Endothelial cell of umbilical vein (primary cell): ENCODE measurements at regions not wholly inside any gene's neighbourhood (a gene's known extent, or its start where the extent isn't known, plus 50 kb on each side); places are given as distances from the start of the nearest gene placed in this dataset.

Experiments used
- BruUV-seq: library from RNA; stranded (reverse); fragments of 400-500 nt; replicated peaks from 2 replicates; lab custom pipeline; 2021; lab: Mats Ljungman, UMichigan
- CTCF ChIA-PET: fragments of 300-600, 350-600 bp; sonication (Branson Sonifier 250); formaldehyde crosslinking; loops from one replicate; lab custom pipeline; 2021; ENCODE audit warnings: antibody characterized with exemption, inconsistent platforms; lab: Charles Lee
- POLR2A ChIA-PET: fragments of 300-600, 350-600 bp; sonication (Branson Sonifier 250); formaldehyde crosslinking; loops from one replicate; lab custom pipeline; 2021; ENCODE audit warnings: antibody characterized with exemption, inconsistent platforms; lab: Charles Lee
- DNase-seq: peaks from one replicate; pipeline ENCODE4 v3.0.0-alpha.2; 2011; ENCODE audit warnings: low read depth, low spot score
- FAIRE-seq: peaks from 2 replicates; lab custom pipeline; 2011; peaks lifted over from hg19 to GRCh38; lab: Jason Lieb, UNC
- H2AFZ ChIP-seq: 2 replicates; pipeline ENCODE4 v1.6.0; 2012; ENCODE audit warnings: low read depth, low read length, control low read depth, inconsistent platforms
- H3K27ac ChIP-seq: 2 replicates; pipeline ENCODE4 v1.5.1; 2011; ENCODE audit warnings: low read depth, mild to moderate bottlenecking, control low read depth, low read length, moderate library complexity; ENCODE audit not compliant: insufficient read depth
- H3K27me3 ChIP-seq, 2 experiments: 2 replicates each; pipeline versions ENCODE4 v1.6.0 to v1.6.1; 2011; ENCODE audit warnings: low read length in 2 of 2, mixed read lengths in 1 of 2; ENCODE audit not compliant: control insufficient read depth in 2 of 2, insufficient read depth in 2 of 2
- H3K36me3 ChIP-seq, 2 experiments: 2 replicates in 1 of 2; 3 replicates in 1 of 2; pipeline ENCODE4 v1.5.1; 2011; ENCODE audit warnings: low read length in 2 of 2, mild to moderate bottlenecking in 1 of 2, moderate library complexity in 1 of 2; ENCODE audit not compliant: control insufficient read depth in 2 of 2, insufficient read depth in 2 of 2; ENCODE audit errors: extremely low read depth in 1 of 2
- H3K4me1 ChIP-seq: 3 replicates; pipeline ENCODE4 v1.5.1; 2011; ENCODE audit warnings: mild to moderate bottlenecking, low read length; ENCODE audit not compliant: control insufficient read depth, insufficient read depth; ENCODE audit errors: extremely low read depth
- H3K4me2 ChIP-seq: 2 replicates; pipeline ENCODE4 v1.6.1; 2011; ENCODE audit warnings: low read length, control low read depth, mixed read lengths; ENCODE audit not compliant: insufficient read depth
- H3K4me3 ChIP-seq, 3 experiments: fragments of 200-600 bp in 1 of 3; sonication (generic), shearing (Covaris generic) in 1 of 3; replicated peaks in 1 of 3; 2 replicates each; pipeline ENCODE4 v1.5.1; 2011 to 2016; ENCODE audit warnings: control low read depth in 3 of 3, low read length in 3 of 3, mild to moderate bottlenecking in 2 of 3, inconsistent platforms in 1 of 3, low read depth in 1 of 3, moderate library complexity in 1 of 3; ENCODE audit not compliant: insufficient read depth in 1 of 3
- H3K79me2 ChIP-seq: 2 replicates; pipeline ENCODE4 v1.6.0; 2012; ENCODE audit warnings: low read length, inconsistent platforms; ENCODE audit not compliant: control insufficient read depth, insufficient read depth
- H3K9ac ChIP-seq: replicated peaks from 2 replicates; pipeline ENCODE3; 2011; ENCODE audit warnings: low read length, control low read depth; ENCODE audit not compliant: insufficient read depth; ENCODE audit errors: extremely low read depth
- H3K9me1 ChIP-seq: replicated peaks from 3 replicates; pipeline ENCODE4 v1.6.0; 2011; ENCODE audit warnings: mild to moderate bottlenecking, low read length; ENCODE audit not compliant: control insufficient read depth, insufficient read depth; ENCODE audit errors: extremely low read depth
- H3K9me3 ChIP-seq: replicated peaks from 2 replicates; pipeline ENCODE4 v1.5.1; 2012; ENCODE audit warnings: low read length, inconsistent platforms; ENCODE audit not compliant: control insufficient read depth, insufficient read depth
- H4K20me1 ChIP-seq: replicated peaks from 2 replicates; pipeline ENCODE3; 2011; ENCODE audit warnings: mild to moderate bottlenecking, low read length; ENCODE audit not compliant: control insufficient read depth, insufficient read depth; ENCODE audit errors: extremely low read depth
- CTCF ChIP-seq, 2 donors: IDR thresholded peaks; 1 replicate in 1 of 2; 2 replicates in 1 of 2; pipeline ENCODE4 v1.5.1; 2011; ENCODE audit warnings: low read length in 2 of 2, mild to moderate bottlenecking in 2 of 2, moderate library complexity in 2 of 2, control low read depth in 1 of 2, inconsistent platforms in 1 of 2, low read depth in 1 of 2; ENCODE audit not compliant: insufficient read depth in 1 of 2; ENCODE audit errors: extremely low read depth in 1 of 2
- EZH2 ChIP-seq: IDR thresholded peaks from 2 replicates; pipeline ENCODE4 v1.6.1; 2012; ENCODE audit warnings: borderline replicate concordance, low read depth, mild to moderate bottlenecking, moderate library complexity, low read length, inconsistent platforms; ENCODE audit not compliant: severe bottlenecking
- FOS ChIP-seq: IDR thresholded peaks from 2 replicates; pipeline ENCODE4 v1.6.1; 2011; ENCODE audit warnings: mild to moderate bottlenecking, low read length, moderate library complexity, borderline replicate concordance; ENCODE audit not compliant: insufficient read depth
- GATA2 ChIP-seq: IDR thresholded peaks from 2 replicates; pipeline ENCODE4 v1.7.0; 2011; ENCODE audit warnings: low read depth, mild to moderate bottlenecking, moderate library complexity, mixed read lengths, low read length; ENCODE audit not compliant: insufficient read length, insufficient read depth
- JUN ChIP-seq: IDR thresholded peaks from 2 replicates; pipeline ENCODE4 v1.6.1; 2011; ENCODE audit warnings: borderline replicate concordance, low read depth; ENCODE audit not compliant: insufficient read length, insufficient read depth
- MAX ChIP-seq: IDR thresholded peaks from 2 replicates; pipeline ENCODE4 v1.6.1; 2011; ENCODE audit not compliant: insufficient read depth, insufficient read length
- MYC ChIP-seq: IDR thresholded peaks from one replicate; pipeline ENCODE4 v1.6.1; 2011; ENCODE audit warnings: mild to moderate bottlenecking, low read depth, low read length
- POLR2A ChIP-seq: IDR thresholded peaks from 2 replicates; pipeline ENCODE4 v1.6.1; 2012; ENCODE audit warnings: low read depth, mild to moderate bottlenecking, control low read depth, low read length
- POLR2AphosphoS5 ChIP-seq: IDR thresholded peaks from 2 replicates; pipeline ENCODE4 v1.6.1; 2012; ENCODE audit warnings: low read depth, mild to moderate bottlenecking, control low read depth, low read length, moderate library complexity; ENCODE audit not compliant: insufficient read depth
- dilution Hi-C: fragments of 300-500 bp; cut with MboI; formaldehyde crosslinking; loops from one replicate; pipeline ENCODE4 v1.15.0; 2019; ENCODE audit warnings: low sequenced_read_pairs; ENCODE audit not compliant: extremely low pct_ligation_motif_present
- intact Hi-C: fragments of 100-400 bp; cut with micrococcal nuclease; formaldehyde crosslinking; loops from one replicate; pipeline ENCODE4 v1.10.0; 2022

GRCh38 chr11:115644856-115645255 lies 140.6 kb upstream of the CADM1 start:
- no peaks in the 10 kb centered on the region for H4K20me1 ChIP-seq
- TF ChIP-seq GATA2 (no peak), POLR2AphosphoS5 (no peak), POLR2A (no peak), FOS (no peak), CTCF (IDR thresholded peaks at IDR 0.05; ENCODE audit: extremely low read depth in 1 of 2, insufficient read depth in 1 of 2, low read depth in 1 of 2, low read length in 2 of 2) (no peak), JUN (no peak), EZH2 (no peak), MYC (no peak), MAX (no peak)
- no peaks in the 10 kb centered on the region for H3K9me1 ChIP-seq
- H3K4me1 ChIP-seq = no peaks in the 10 kb centered on the region
- no peaks in the 10 kb centered on the region for H3K36me3 ChIP-seq
- DNase-seq (no peak), FAIRE-seq (no peak)
- H2AFZ ChIP-seq = no peak overlapping the region
- intact Hi-C loops (no loop called here), dilution Hi-C loops (no loop called here)
- H3K79me2 ChIP-seq = no peaks in the 10 kb centered on the region
- no peaks in the 10 kb centered on the region for H3K27me3 ChIP-seq
- H3K9me3 ChIP-seq = no peaks in the 10 kb centered on the region
- H3K4me2 ChIP-seq = no peak overlapping the region
- no TSS peak for BruUV-seq
- H3K27ac ChIP-seq = no peak overlapping the region
- no peak overlapping the region for H3K9ac ChIP-seq
- ChIA-PET CTCF (no interaction called here), POLR2A (no interaction called here)
- no peak overlapping the region for H3K4me3 ChIP-seq
